HCT116 (cell line): ENCODE measurements at regions not wholly inside any gene's neighbourhood (a gene's known extent, or its start where the extent isn't known, plus 50 kb on each side); places are given as distances from the start of the nearest gene placed in this dataset.

Experiments used
- ATAC-seq: fragments of 200-7000 bp; cut with Tn5 transposase; 2 replicates; pipeline ENCODE4 v1.9.1; 2020; ENCODE audit warnings: mild to moderate bottlenecking, moderate library complexity
- BruUV-seq: library from RNA; stranded (reverse); fragments of 400-500 nt; replicated peaks from 2 replicates; lab custom pipeline; 2021; lab: Mats Ljungman, UMichigan
- CTCF ChIA-PET: fragments of 300-600 bp; sonication (Branson Sonifier 250); formaldehyde crosslinking; loops from one replicate; lab custom pipeline; 2021; ENCODE audit warnings: antibody characterized with exemption; lab: Charles Lee
- POLR2A ChIA-PET: fragments of 300-600, 350-600 bp; sonication (Branson Sonifier 250); formaldehyde crosslinking; loops from one replicate; lab custom pipeline; 2021; ENCODE audit warnings: antibody characterized with exemption; lab: Charles Lee
- RAD21 ChIA-PET, 2 experiments: fragments of 300-600 bp; sonication (Branson Sonifier 250); formaldehyde crosslinking; loops; one replicate each; lab custom pipeline; 2023; ENCODE audit warnings: low total read pairs in 2 of 2; ENCODE audit not compliant: uncharacterized antibody in 2 of 2, unreplicated experiment in 2 of 2, low non-redundant PET in 1 of 2; lab: Charles Lee
- DNase-seq: peaks from one replicate; pipeline ENCODE4 v3.0.0-alpha.2; 2010; ENCODE audit warnings: low read depth, low spot score
- H2AFZ ChIP-seq: fragments of 200-600 bp; shearing (Covaris generic), sonication (generic); 2 replicates; pipeline ENCODE4 v1.6.1; 2017; ENCODE audit warnings: low read depth, mixed run types, mixed read lengths, antibody characterized with exemption, low read length; ENCODE audit not compliant: poor library complexity, severe bottlenecking
- H3K27ac ChIP-seq: 2 replicates; pipeline ENCODE4 v1.5.1; 2012; ENCODE audit warnings: low read depth, low read length
- H3K27me3 ChIP-seq: fragments of 200-600 bp; sonication (generic); 2 replicates; pipeline ENCODE4 v1.6.1; 2016; ENCODE audit warnings: mixed run types, low read length, mixed read lengths; ENCODE audit not compliant: insufficient read depth
- H3K36me3 ChIP-seq, 2 experiments: fragments of 200-500 bp in 1 of 2; fragments of 200-600 bp in 1 of 2; sonication (Bioruptor generic) in 1 of 2; sonication (generic) in 1 of 2; 2 replicates each; pipeline versions ENCODE4 v1.5.1 to v1.6.1; 2014 to 2016; ENCODE audit warnings: low read length in 2 of 2, inconsistent platforms in 1 of 2, mixed read lengths in 1 of 2, mixed run types in 1 of 2; ENCODE audit not compliant: insufficient read depth in 2 of 2, control insufficient read depth in 1 of 2
- H3K4me1 ChIP-seq, 2 experiments: fragments of 200-600 bp in 1 of 2; sonication (generic) in 1 of 2; 2 replicates each; pipeline versions ENCODE4 v1.5.1 to v1.6.1; 2012 to 2017; ENCODE audit warnings: low read length in 2 of 2, inconsistent platforms in 1 of 2, mild to moderate bottlenecking in 1 of 2, mixed read lengths in 1 of 2, mixed run types in 1 of 2, moderate library complexity in 1 of 2; ENCODE audit not compliant: insufficient read depth in 2 of 2, control insufficient read depth in 1 of 2
- H3K4me2 ChIP-seq: fragments of 200-600 bp; sonication (generic); 2 replicates; pipeline ENCODE4 v1.6.1; 2017; ENCODE audit warnings: mixed run types, low read length, mixed read lengths
- H3K4me3 ChIP-seq, 2 experiments: fragments of 200-600 bp in 1 of 2; sonication (generic) in 1 of 2; replicated peaks in 1 of 2; 2 replicates each; pipeline ENCODE4 v1.5.1; 2011 to 2016; ENCODE audit warnings: low read length in 2 of 2, control low read depth in 1 of 2, low read depth in 1 of 2, mild to moderate bottlenecking in 1 of 2, mixed read lengths in 1 of 2, mixed run types in 1 of 2
- H3K79me2 ChIP-seq: fragments of 200-600 bp; sonication (generic); 2 replicates; pipeline ENCODE4 v1.6.1; 2017; ENCODE audit warnings: mild to moderate bottlenecking, mixed run types, low read length, moderate library complexity, mixed read lengths; ENCODE audit not compliant: insufficient read depth
- H3K9ac ChIP-seq: fragments of 200-600 bp; sonication (generic); 2 replicates; pipeline ENCODE4 v1.6.1; 2016; ENCODE audit warnings: low read length, mixed read lengths
- H3K9me2 ChIP-seq: fragments of 200-600 bp; sonication (generic), shearing (Covaris generic); 2 replicates; pipeline ENCODE4 v1.6.1; 2017; ENCODE audit warnings: mixed run types, mild to moderate bottlenecking, moderate library complexity; ENCODE audit not compliant: insufficient read depth
- H3K9me3 ChIP-seq, 2 experiments: fragments of 200-500 bp in 1 of 2; fragments of 200-600 bp in 1 of 2; sonication (Bioruptor generic) in 1 of 2; sonication (generic) in 1 of 2; 2 replicates each; pipeline ENCODE4 v1.6.1; 2014 to 2017; ENCODE audit warnings: low read length in 2 of 2, mixed read lengths in 2 of 2, inconsistent platforms in 1 of 2, low read depth in 1 of 2, mild to moderate bottlenecking in 1 of 2, mixed run types in 1 of 2, moderate library complexity in 1 of 2; ENCODE audit not compliant: control insufficient read depth in 1 of 2, insufficient read depth in 1 of 2
- H4K20me1 ChIP-seq: fragments of 200-600 bp; sonication (generic), shearing (Covaris generic); 2 replicates; pipeline ENCODE4 v1.6.1; 2017; ENCODE audit warnings: mixed run types, mild to moderate bottlenecking, moderate library complexity; ENCODE audit not compliant: insufficient read depth
- CBX3 ChIP-seq: IDR thresholded peaks from 2 replicates; pipeline ENCODE4 v1.6.1; 2012; ENCODE audit warnings: low read depth
- EGR1 ChIP-seq: IDR thresholded peaks from 2 replicates; pipeline ENCODE4 v1.6.1; 2012; ENCODE audit warnings: low read depth
- EZH2 ChIP-seq: fragments of 200-600 bp; sonication (generic); IDR thresholded peaks from 2 replicates; pipeline ENCODE4 v1.6.1; 2017; ENCODE audit warnings: antibody characterized with exemption, mixed run types
- FOSL1 ChIP-seq: IDR thresholded peaks from 2 replicates; pipeline ENCODE4 v1.6.1; 2012; ENCODE audit warnings: low read depth
- JUND ChIP-seq: IDR thresholded peaks from 2 replicates; pipeline ENCODE4 v1.6.1; 2012
- POLR2A ChIP-seq: IDR thresholded peaks from 2 replicates; pipeline ENCODE4 v1.7.0; 2011; ENCODE audit warnings: borderline replicate concordance; ENCODE audit not compliant: insufficient read depth, insufficient read length; ENCODE audit errors: extremely low read depth
- SIN3A ChIP-seq: IDR thresholded peaks from 2 replicates; pipeline ENCODE4 v1.6.1; 2012; ENCODE audit warnings: low read depth
- SRF ChIP-seq: IDR thresholded peaks from 2 replicates; pipeline ENCODE4 v1.6.1; 2012; ENCODE audit warnings: low read depth
- TCF7L2 ChIP-seq: IDR thresholded peaks from 2 replicates; pipeline ENCODE4 v1.7.0; 2011; ENCODE audit warnings: borderline replicate concordance, inconsistent platforms; ENCODE audit not compliant: insufficient read depth, insufficient read length; ENCODE audit errors: extremely low read depth
- YY1 ChIP-seq: IDR thresholded peaks from 2 replicates; pipeline ENCODE4 v1.6.1; 2011; ENCODE audit warnings: low read length, low read depth, moderate library complexity, mild to moderate bottlenecking; ENCODE audit not compliant: insufficient replicate concordance; ENCODE audit errors: extremely low read depth
- ZNF274 ChIP-seq: fragments of 200-500 bp; sonication (Bioruptor generic); IDR thresholded peaks from 2 replicates; pipeline ENCODE4 v1.6.1; 2014; ENCODE audit warnings: mild to moderate bottlenecking, low read depth, low read length, inconsistent platforms
- intact Hi-C: fragments of 100-400 bp; cut with micrococcal nuclease; formaldehyde crosslinking; loops from 2 replicates; pipeline ENCODE4 v1.10.0; 2022
- TF ChIP-seq, protein P1 (sequence below): IDR thresholded peaks from 2 replicates; pipeline ENCODE4 v1.6.1; 2012
- TF ChIP-seq, protein P2 (sequence below): IDR thresholded peaks from 2 replicates; pipeline ENCODE4 v1.6.1; 2012; ENCODE audit warnings: low read depth
- TF ChIP-seq, protein P3 (sequence below), 3 experiments: fragments of 200-600 bp in 1 of 3; sonication (generic) in 1 of 3; IDR thresholded peaks in 2 of 3; conservative IDR thresholded peaks in 1 of 3; 2 replicates each; pipeline ENCODE4 v1.5.1; 2012 to 2017; ENCODE audit warnings: low read depth in 2 of 3, low read length in 2 of 3, antibody characterized with exemption in 1 of 3, borderline replicate concordance in 1 of 3, control low read depth in 1 of 3, mild to moderate bottlenecking in 1 of 3, mixed read lengths in 1 of 3, mixed run types in 1 of 3, moderate library complexity in 1 of 3; ENCODE audit not compliant: insufficient read depth in 1 of 3
- TF ChIP-seq, protein P4 (sequence below): IDR thresholded peaks from 2 replicates; pipeline ENCODE4 v1.6.1; 2011; ENCODE audit warnings: mild to moderate bottlenecking, low read length, moderate library complexity; ENCODE audit not compliant: insufficient replicate concordance; ENCODE audit errors: extremely low read depth

DNA sequence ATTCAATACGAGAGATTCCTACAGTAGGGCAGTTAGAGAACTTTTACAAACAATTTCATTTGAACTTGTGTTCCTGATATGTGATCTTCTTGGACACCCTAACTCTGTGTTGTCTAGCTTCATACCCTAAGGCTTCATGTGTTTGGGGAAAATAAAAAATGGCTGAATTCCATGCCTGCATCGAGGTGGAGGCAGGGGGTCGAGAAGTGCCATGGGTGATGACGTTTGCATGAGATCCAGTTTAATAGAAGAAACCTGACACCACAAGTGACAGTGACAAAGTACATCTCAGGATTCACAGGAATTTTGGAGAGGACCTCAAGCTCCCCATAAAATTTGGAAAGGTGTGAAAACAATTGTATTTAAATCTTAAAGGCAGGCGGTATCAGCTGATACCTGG, 169.2 kb upstream of the NABP1 start:
- TF ChIP-seq JUND, result no peak
- no peak for TF ChIP-seq EZH2
- TF ChIP-seq POLR2A, result no peak
- TF ChIP-seq, protein P1, sequence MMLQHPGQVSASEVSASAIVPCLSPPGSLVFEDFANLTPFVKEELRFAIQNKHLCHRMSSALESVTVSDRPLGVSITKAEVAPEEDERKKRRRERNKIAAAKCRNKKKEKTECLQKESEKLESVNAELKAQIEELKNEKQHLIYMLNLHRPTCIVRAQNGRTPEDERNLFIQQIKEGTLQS, result no peak
- TF ChIP-seq SRF, result no peak
- no peak for TF ChIP-seq ZNF274
- TF ChIP-seq, protein P2, sequence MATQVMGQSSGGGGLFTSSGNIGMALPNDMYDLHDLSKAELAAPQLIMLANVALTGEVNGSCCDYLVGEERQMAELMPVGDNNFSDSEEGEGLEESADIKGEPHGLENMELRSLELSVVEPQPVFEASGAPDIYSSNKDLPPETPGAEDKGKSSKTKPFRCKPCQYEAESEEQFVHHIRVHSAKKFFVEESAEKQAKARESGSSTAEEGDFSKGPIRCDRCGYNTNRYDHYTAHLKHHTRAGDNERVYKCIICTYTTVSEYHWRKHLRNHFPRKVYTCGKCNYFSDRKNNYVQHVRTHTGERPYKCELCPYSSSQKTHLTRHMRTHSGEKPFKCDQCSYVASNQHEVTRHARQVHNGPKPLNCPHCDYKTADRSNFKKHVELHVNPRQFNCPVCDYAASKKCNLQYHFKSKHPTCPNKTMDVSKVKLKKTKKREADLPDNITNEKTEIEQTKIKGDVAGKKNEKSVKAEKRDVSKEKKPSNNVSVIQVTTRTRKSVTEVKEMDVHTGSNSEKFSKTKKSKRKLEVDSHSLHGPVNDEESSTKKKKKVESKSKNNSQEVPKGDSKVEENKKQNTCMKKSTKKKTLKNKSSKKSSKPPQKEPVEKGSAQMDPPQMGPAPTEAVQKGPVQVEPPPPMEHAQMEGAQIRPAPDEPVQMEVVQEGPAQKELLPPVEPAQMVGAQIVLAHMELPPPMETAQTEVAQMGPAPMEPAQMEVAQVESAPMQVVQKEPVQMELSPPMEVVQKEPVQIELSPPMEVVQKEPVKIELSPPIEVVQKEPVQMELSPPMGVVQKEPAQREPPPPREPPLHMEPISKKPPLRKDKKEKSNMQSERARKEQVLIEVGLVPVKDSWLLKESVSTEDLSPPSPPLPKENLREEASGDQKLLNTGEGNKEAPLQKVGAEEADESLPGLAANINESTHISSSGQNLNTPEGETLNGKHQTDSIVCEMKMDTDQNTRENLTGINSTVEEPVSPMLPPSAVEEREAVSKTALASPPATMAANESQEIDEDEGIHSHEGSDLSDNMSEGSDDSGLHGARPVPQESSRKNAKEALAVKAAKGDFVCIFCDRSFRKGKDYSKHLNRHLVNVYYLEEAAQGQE, result no peak
- no peak for TF ChIP-seq FOSL1
- TF ChIP-seq SIN3A, result no peak
- no peak for TF ChIP-seq TCF7L2
- TF ChIP-seq YY1, result no peak
- TF ChIP-seq, protein P3, sequence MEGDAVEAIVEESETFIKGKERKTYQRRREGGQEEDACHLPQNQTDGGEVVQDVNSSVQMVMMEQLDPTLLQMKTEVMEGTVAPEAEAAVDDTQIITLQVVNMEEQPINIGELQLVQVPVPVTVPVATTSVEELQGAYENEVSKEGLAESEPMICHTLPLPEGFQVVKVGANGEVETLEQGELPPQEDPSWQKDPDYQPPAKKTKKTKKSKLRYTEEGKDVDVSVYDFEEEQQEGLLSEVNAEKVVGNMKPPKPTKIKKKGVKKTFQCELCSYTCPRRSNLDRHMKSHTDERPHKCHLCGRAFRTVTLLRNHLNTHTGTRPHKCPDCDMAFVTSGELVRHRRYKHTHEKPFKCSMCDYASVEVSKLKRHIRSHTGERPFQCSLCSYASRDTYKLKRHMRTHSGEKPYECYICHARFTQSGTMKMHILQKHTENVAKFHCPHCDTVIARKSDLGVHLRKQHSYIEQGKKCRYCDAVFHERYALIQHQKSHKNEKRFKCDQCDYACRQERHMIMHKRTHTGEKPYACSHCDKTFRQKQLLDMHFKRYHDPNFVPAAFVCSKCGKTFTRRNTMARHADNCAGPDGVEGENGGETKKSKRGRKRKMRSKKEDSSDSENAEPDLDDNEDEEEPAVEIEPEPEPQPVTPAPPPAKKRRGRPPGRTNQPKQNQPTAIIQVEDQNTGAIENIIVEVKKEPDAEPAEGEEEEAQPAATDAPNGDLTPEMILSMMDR (IDR thresholded peaks at IDR 0.05 in 2 of 3, conservative IDR thresholded peaks at IDR 0.05 in 1 of 3; ENCODE audit: borderline replicate concordance in 1 of 3, insufficient read depth in 1 of 3, low read depth in 2 of 3, low read length in 2 of 3), result no peak
- no peak for TF ChIP-seq EGR1
- no peak for TF ChIP-seq CBX3
- TF ChIP-seq, protein P4, sequence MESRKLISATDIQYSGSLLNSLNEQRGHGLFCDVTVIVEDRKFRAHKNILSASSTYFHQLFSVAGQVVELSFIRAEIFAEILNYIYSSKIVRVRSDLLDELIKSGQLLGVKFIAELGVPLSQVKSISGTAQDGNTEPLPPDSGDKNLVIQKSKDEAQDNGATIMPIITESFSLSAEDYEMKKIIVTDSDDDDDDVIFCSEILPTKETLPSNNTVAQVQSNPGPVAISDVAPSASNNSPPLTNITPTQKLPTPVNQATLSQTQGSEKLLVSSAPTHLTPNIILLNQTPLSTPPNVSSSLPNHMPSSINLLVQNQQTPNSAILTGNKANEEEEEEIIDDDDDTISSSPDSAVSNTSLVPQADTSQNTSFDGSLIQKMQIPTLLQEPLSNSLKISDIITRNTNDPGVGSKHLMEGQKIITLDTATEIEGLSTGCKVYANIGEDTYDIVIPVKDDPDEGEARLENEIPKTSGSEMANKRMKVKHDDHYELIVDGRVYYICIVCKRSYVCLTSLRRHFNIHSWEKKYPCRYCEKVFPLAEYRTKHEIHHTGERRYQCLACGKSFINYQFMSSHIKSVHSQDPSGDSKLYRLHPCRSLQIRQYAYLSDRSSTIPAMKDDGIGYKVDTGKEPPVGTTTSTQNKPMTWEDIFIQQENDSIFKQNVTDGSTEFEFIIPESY, result no peak
- Histone ChIP-seq H3K4me1 (no peaks in the 10 kb centered on the region), H3K27me3 (no peaks in the 10 kb centered on the region), H3K4me3 (no peak overlapping the region), H3K9me3 (no peaks in the 10 kb centered on the region), H3K27ac (no peak overlapping the region), H3K9me2 (no peaks in the 10 kb centered on the region), H3K9ac (no peak overlapping the region), H3K79me2 (no peaks in the 10 kb centered on the region), H3K4me2 (no peak overlapping the region), H2AFZ (no peak overlapping the region), H3K36me3 (no peaks in the 10 kb centered on the region), H4K20me1 (no peaks in the 10 kb centered on the region)
- DNase-seq (no peak), ATAC-seq (no peak)
- intact Hi-C loops, result no loop called here
- POLR2A ChIA-PET, result no interaction called here
- BruUV-seq, result no TSS peak
- RAD21 ChIA-PET, result no interaction called here
- CTCF ChIA-PET, result interaction anchor here (0.8 kb wide), 1 partner anchor 291 kb away, joined by 4 read pairs; no protein-coding TSS in a partner anchor
